H1 (cell line): ENCODE measurements at regions not wholly inside any gene's neighbourhood (a gene's known extent, or its start where the extent isn't known, plus 50 kb on each side); places are given as distances from the start of the nearest gene placed in this dataset.

Source experiments
- CTCF ChIA-PET: fragments of 300-600 bp; sonication (Branson Sonifier 250); formaldehyde crosslinking; loops from one replicate; lab custom pipeline; 2021; ENCODE audit not compliant: partially characterized antibody; lab: Charles Lee
- POLR2A ChIA-PET: fragments of 300-600 bp; sonication (Branson Sonifier 250); formaldehyde crosslinking; loops from one replicate; lab custom pipeline; 2021; ENCODE audit warnings: inconsistent platforms; ENCODE audit not compliant: partially characterized antibody; lab: Charles Lee
- DNase-seq, 2 experiments: peaks; one replicate each; pipeline versions ENCODE4 v3.0.0 to v3.0.0-alpha.2; 2010 to 2022; ENCODE audit warnings: low spot score in 2 of 2, low read depth in 1 of 2, mixed read lengths in 1 of 2
- FAIRE-seq: peaks from 2 replicates; lab custom pipeline; 2011; peaks lifted over from hg19 to GRCh38; lab: Jason Lieb, UNC
- H2AFZ ChIP-seq: 2 replicates; pipeline ENCODE4 v1.8.1; 2012; ENCODE audit warnings: low read length, inconsistent platforms
- H2AK5ac ChIP-seq: 2 replicates; pipeline ENCODE4 v1.6.1; 2013; ENCODE audit warnings: low read depth, low read length
- H2BK120ac ChIP-seq: replicated peaks from 2 replicates; pipeline ENCODE3; 2013; ENCODE audit warnings: low read depth, low read length, inconsistent platforms
- H2BK12ac ChIP-seq: 2 replicates; pipeline ENCODE4 v1.6.1; 2013; ENCODE audit warnings: low read depth, low read length
- H2BK15ac ChIP-seq: 2 replicates; pipeline ENCODE4 v1.6.1; 2013; ENCODE audit warnings: low read length
- H2BK20ac ChIP-seq: 2 replicates; pipeline ENCODE4 v1.6.1; 2013; ENCODE audit warnings: low read length
- H2BK5ac ChIP-seq: 2 replicates; pipeline ENCODE4 v1.6.1; 2013; ENCODE audit warnings: low read depth, low read length
- H3K14ac ChIP-seq: 2 replicates; pipeline ENCODE4 v1.6.1; 2013; ENCODE audit warnings: inconsistent platforms; ENCODE audit not compliant: insufficient read length
- H3K18ac ChIP-seq: 2 replicates; pipeline ENCODE4 v1.6.1; 2013; ENCODE audit warnings: low read length; ENCODE audit errors: extremely low read depth
- H3K23ac ChIP-seq: 2 replicates; pipeline ENCODE4 v1.6.1; 2013; ENCODE audit warnings: inconsistent platforms; ENCODE audit not compliant: insufficient read length
- H3K23me2 ChIP-seq: 2 replicates; pipeline ENCODE4 v1.6.1; 2013; ENCODE audit warnings: low read depth, low read length
- H3K27ac ChIP-seq: 2 replicates; pipeline ENCODE4 v1.6.1; 2011; ENCODE audit warnings: low read depth, low read length, inconsistent platforms
- H3K27me3 ChIP-seq, 4 experiments: replicated peaks in 1 of 4; 1 replicate in 1 of 4; 2 replicates in 3 of 4; pipeline versions ENCODE4 v1.6.1 to v1.8.1; 2011 to 2013; ENCODE audit warnings: low read length in 3 of 4, mild to moderate bottlenecking in 3 of 4, inconsistent platforms in 2 of 4, mixed read lengths in 2 of 4, moderate library complexity in 1 of 4; ENCODE audit not compliant: control insufficient read depth in 3 of 4, insufficient read depth in 3 of 4; ENCODE audit errors: extremely low read depth in 1 of 4
- H3K36me3 ChIP-seq, 4 experiments: 2 replicates each; pipeline versions ENCODE4 v1.6.1 to v1.8.1; 2011 to 2013; ENCODE audit warnings: mild to moderate bottlenecking in 4 of 4, low read length in 3 of 4, moderate library complexity in 2 of 4, control low read depth in 1 of 4, inconsistent platforms in 1 of 4; ENCODE audit not compliant: insufficient read depth in 4 of 4, control insufficient read depth in 2 of 4
- H3K4ac ChIP-seq: replicated peaks from 2 replicates; pipeline ENCODE3; 2013; ENCODE audit warnings: low read length, low read depth, mixed read lengths, inconsistent platforms; ENCODE audit not compliant: insufficient read length
- H3K4me1 ChIP-seq, 4 experiments: replicated peaks in 1 of 4; 1 replicate in 1 of 4; 2 replicates in 3 of 4; pipeline versions ENCODE4 v1.6.1 to v1.8.1; 2011 to 2013; ENCODE audit warnings: low read length in 3 of 4, inconsistent platforms in 2 of 4, mixed read lengths in 1 of 4; ENCODE audit not compliant: insufficient read depth in 4 of 4, control insufficient read depth in 3 of 4
- H3K4me2 ChIP-seq, 2 experiments: 2 replicates each; pipeline versions ENCODE4 v1.6.1 to v1.8.1; 2011 to 2013; ENCODE audit warnings: low read depth in 2 of 2, low read length in 2 of 2, control low read depth in 1 of 2, inconsistent platforms in 1 of 2, mild to moderate bottlenecking in 1 of 2; ENCODE audit not compliant: insufficient read depth in 1 of 2
- H3K4me3 ChIP-seq, 4 experiments: fragments of 200-600, 300-600 bp in 1 of 4; sonication (generic), shearing (Covaris generic), sonication (Bioruptor Twin) in 1 of 4; 2 replicates each; pipeline versions ENCODE4 v1.5.1 to v1.8.1; 2011 to 2016; ENCODE audit warnings: low read length in 4 of 4, low read depth in 3 of 4, control low read depth in 2 of 4, inconsistent platforms in 2 of 4, mild to moderate bottlenecking in 2 of 4, mixed read lengths in 1 of 4, moderate library complexity in 1 of 4; ENCODE audit not compliant: insufficient read depth in 2 of 4; ENCODE audit errors: extremely low read depth in 1 of 4
- H3K56ac ChIP-seq: replicated peaks from 2 replicates; pipeline ENCODE3; 2013; ENCODE audit warnings: low read depth, mild to moderate bottlenecking, mixed read lengths, low read length, inconsistent platforms; ENCODE audit not compliant: insufficient read length
- H3K79me1 ChIP-seq: 2 replicates; pipeline ENCODE4 v1.6.1; 2013; ENCODE audit warnings: low read depth, low read length, control low read depth
- H3K79me2 ChIP-seq, 2 experiments: 2 replicates each; pipeline versions ENCODE4 v1.6.1 to v1.8.1; 2012 to 2013; ENCODE audit warnings: low read length in 2 of 2, mild to moderate bottlenecking in 2 of 2, inconsistent platforms in 1 of 2; ENCODE audit not compliant: insufficient read depth in 2 of 2, control insufficient read depth in 1 of 2
- H3K9ac ChIP-seq, 4 experiments: replicated peaks in 1 of 4; 1 replicate in 1 of 4; 2 replicates in 3 of 4; pipeline versions ENCODE4 v1.6.1 to v1.8.1; 2011 to 2013; ENCODE audit warnings: low read depth in 3 of 4, low read length in 3 of 4, control low read depth in 2 of 4, mild to moderate bottlenecking in 2 of 4, moderate library complexity in 2 of 4, inconsistent platforms in 1 of 4; ENCODE audit errors: extremely low read depth in 1 of 4
- H3K9me3 ChIP-seq, 2 experiments: 2 replicates each; pipeline versions ENCODE4 v1.6.1 to v1.8.1; 2012 to 2013; ENCODE audit warnings: mild to moderate bottlenecking in 2 of 2, moderate library complexity in 2 of 2, control low read depth in 1 of 2, inconsistent platforms in 1 of 2, low read depth in 1 of 2, low read length in 1 of 2, mixed read lengths in 1 of 2; ENCODE audit not compliant: insufficient read depth in 2 of 2
- H4K20me1 ChIP-seq, 2 experiments: replicated peaks in 1 of 2; 2 replicates each; pipeline versions ENCODE3 to v1.8.1; 2011 to 2013; ENCODE audit warnings: inconsistent platforms in 2 of 2, low read length in 2 of 2, mild to moderate bottlenecking in 1 of 2; ENCODE audit not compliant: insufficient read depth in 2 of 2, control insufficient read depth in 1 of 2
- H4K5ac ChIP-seq: 2 replicates; pipeline ENCODE4 v1.6.1; 2013; ENCODE audit warnings: low read length, low read depth, mixed read lengths, inconsistent platforms; ENCODE audit not compliant: insufficient read length
- H4K8ac ChIP-seq: 2 replicates; pipeline ENCODE4 v1.8.0; 2013; ENCODE audit warnings: mild to moderate bottlenecking, moderate library complexity, low read length, inconsistent platforms; ENCODE audit not compliant: insufficient read depth; ENCODE audit errors: extremely low read depth
- H4K91ac ChIP-seq: replicated peaks from 2 replicates; pipeline ENCODE3; 2013; ENCODE audit warnings: low read length, mixed read lengths, inconsistent platforms; ENCODE audit not compliant: insufficient read length
- CHD7 ChIP-seq: fragments of 300-600 bp; sonication (generic); IDR thresholded peaks from 2 replicates; pipeline ENCODE4 v1.7.1; 2012; ENCODE audit warnings: low read length, moderate library complexity, mild to moderate bottlenecking, inconsistent platforms; ENCODE audit not compliant: insufficient replicate concordance
- WGBS, 2 experiments: shearing (Covaris generic) in 1 of 2; methylation state at CpG; one replicate each; pipeline versions ENCODE4 v1.1.6 to v1.1.7; 2013 to 2015; ENCODE audit warnings: low lambda C conversion rate in 2 of 2, mixed read lengths in 2 of 2, inconsistent platforms in 1 of 2, low coverage in 1 of 2, missing lambda C conversion rate in 1 of 2; ENCODE audit not compliant: insufficient replicate concordance in 2 of 2, insufficient coverage in 1 of 2, insufficient read length in 1 of 2; ENCODE audit errors: extremely low coverage in 1 of 2, missing lambda C conversion rate in 1 of 2; 5-methylcytosine and 5-hydroxymethylcytosine counted together

- Histone ChIP-seq H3K4me3 (no peak overlapping the region), H3K18ac (no peak overlapping the region), H2AK5ac (no peak overlapping the region), H2BK15ac (no peak overlapping the region), H3K9me3 (no peaks in the 10 kb centered on the region), H3K4ac (no peak overlapping the region), H3K9ac (no peak overlapping the region), H4K8ac (no peak overlapping the region), H2AFZ (no peak overlapping the region), H3K79me2 (no peaks in the 10 kb centered on the region), H3K4me1 (no peaks in the 10 kb centered on the region), H2BK12ac (no peak overlapping the region), H3K27me3 (no peaks in the 10 kb centered on the region), H3K27ac (no peak overlapping the region), H3K79me1 (no peaks in the 10 kb centered on the region), H2BK120ac (no peak overlapping the region), H3K4me2 (no peak overlapping the region), H4K20me1 (no peaks in the 10 kb centered on the region), H3K36me3 (no peaks in the 10 kb centered on the region), H2BK20ac (no peak overlapping the region), H3K56ac (no peak overlapping the region), H2BK5ac (no peak overlapping the region), H3K23me2 (no peaks in the 10 kb centered on the region), H3K23ac (no peak overlapping the region), H4K5ac (no peak overlapping the region), H3K14ac (no peak overlapping the region), H4K91ac (no peak overlapping the region)
- DNase-seq (no peak), FAIRE-seq (no peak)
- WGBS, 2 experiments = 96% methylated on average over 1 of the region's 1 CpG; no CpG with 5 or more reads in 1 of the 2 experiments
- POLR2A ChIA-PET = no interaction called here
- CTCF ChIA-PET = no interaction called here
- no peak for TF ChIP-seq CHD7
These were observed 137.1 kb downstream of the DUSP6 start for GRCh38 chr12:89215196-89215595.
